BLaER1 treated with 17β-estradiol and CSF1 and Interleukin-3, amounts not matched to agents 10 nM and 100 nM (cell line): ENCODE measurements at regions not wholly inside any gene's neighbourhood (a gene's known extent, or its start where the extent isn't known, plus 50 kb on each side); places are given as distances from the start of the nearest gene placed in this dataset.

Experiments used
- H3K27ac ChIP-seq, 11 experiments: shearing (Covaris generic); formaldehyde crosslinking; 2 replicates each; pipeline ENCODE4 v1.8.1; 2022
- H3K27me3 ChIP-seq, 11 experiments: shearing (Covaris generic); formaldehyde crosslinking; 2 replicates each; pipeline ENCODE4 v1.8.1; 2022
- H3K36me3 ChIP-seq, 11 experiments: shearing (Covaris generic); formaldehyde crosslinking; 2 replicates each; pipeline ENCODE4 v1.8.1; 2022
- H3K4me1 ChIP-seq, 10 experiments: shearing (Covaris generic); formaldehyde crosslinking; 2 replicates each; pipeline ENCODE4 v1.8.1; 2022
- H3K4me2 ChIP-seq, 11 experiments: shearing (Covaris generic); formaldehyde crosslinking; 2 replicates each; pipeline ENCODE4 v1.8.1; 2022
- H3K4me3 ChIP-seq, 10 experiments: shearing (Covaris generic); formaldehyde crosslinking; 2 replicates each; pipeline ENCODE4 v1.8.1; 2022
- H3K9ac ChIP-seq, 11 experiments: shearing (Covaris generic); formaldehyde crosslinking; 2 replicates each; pipeline ENCODE4 v1.8.1; 2022
- H3K9me3 ChIP-seq, 11 experiments: shearing (Covaris generic); formaldehyde crosslinking; replicated peaks in 1 of 11; 2 replicates each; pipeline ENCODE4 v1.8.1; 2022
- H4K20me1 ChIP-seq, 11 experiments: shearing (Covaris generic); formaldehyde crosslinking; 2 replicates each; pipeline ENCODE4 v1.8.1; 2022
- Cebpa-rat ChIP-seq, 11 experiments: shearing (Covaris generic); IDR thresholded peaks; 2 replicates each; pipeline ENCODE4 v1.8.1; 2022

GRCh38 chr10:62548686-62549085 is 174.5 kb downstream of the ZNF365 start:
- TF ChIP-seq Cebpa-rat (IDR thresholded peaks at IDR 0.05) = no peak
- H3K9ac ChIP-seq = no peak overlapping the region
- H3K36me3 ChIP-seq = no peaks in the 10 kb centered on the region; a peak in 1 of 22 replicates
- H3K27ac ChIP-seq = no peak overlapping the region
- H3K4me2 ChIP-seq = peak overlapping the region in 1 of 11 experiments; percentile 18; a peak in 1 of 22 replicates
- no peaks in the 10 kb centered on the region for H3K27me3 ChIP-seq
- peaks cover 0 to 7% (median 0%) of the 10 kb centered on the region in 11 experiments; a peak in 1 of 22 replicates for H3K9me3 ChIP-seq
- no peaks in the 10 kb centered on the region for H4K20me1 ChIP-seq
- no peak overlapping the region for H3K4me3 ChIP-seq
- H3K4me1 ChIP-seq = peaks cover 0 to 50% (median 9%) of the 10 kb centered on the region in 10 experiments; a peak in 11 of 20 replicates

DNA sequence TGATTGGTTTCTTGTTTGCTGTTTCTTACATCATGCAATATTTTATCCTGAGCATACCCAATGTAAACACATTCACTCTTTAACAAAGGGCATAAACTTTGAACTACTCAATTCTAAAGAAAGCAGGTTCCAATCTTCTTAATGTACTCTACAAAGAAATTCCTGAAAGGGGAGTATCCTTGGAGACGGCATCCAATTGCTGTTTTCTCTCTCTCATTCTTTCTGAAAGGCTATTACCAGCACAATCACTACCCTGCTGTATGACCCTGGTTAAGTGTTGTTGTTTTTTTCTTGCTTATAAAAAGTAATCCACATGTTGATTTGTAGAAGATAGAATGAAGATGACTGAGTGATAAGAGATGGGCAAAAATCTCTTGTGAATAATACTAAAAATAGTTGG is 176.0 kb downstream of the ZNF365 start:
- Histone ChIP-seq H3K27me3 (no peaks in the 10 kb centered on the region), H3K4me1 (peaks cover 0 to 35% (median 6%) of the 10 kb centered on the region in 10 experiments; a peak in 11 of 20 replicates), H3K9ac (no peak overlapping the region), H4K20me1 (no peaks in the 10 kb centered on the region), H3K36me3 (no peaks in the 10 kb centered on the region; a peak in 1 of 22 replicates), H3K4me2 (no peak overlapping the region), H3K27ac (no peak overlapping the region), H3K4me3 (no peak overlapping the region), H3K9me3 (peaks cover 0 to 7% (median 0%) of the 10 kb centered on the region in 11 experiments; a peak in 1 of 22 replicates)
- no peak for TF ChIP-seq Cebpa-rat (IDR thresholded peaks at IDR 0.05)

- no peak overlapping the region for H3K27ac ChIP-seq
These were observed 180.5 kb downstream of the ZNF365 start for GRCh38 chr10:62554632-62555199.

DNA sequence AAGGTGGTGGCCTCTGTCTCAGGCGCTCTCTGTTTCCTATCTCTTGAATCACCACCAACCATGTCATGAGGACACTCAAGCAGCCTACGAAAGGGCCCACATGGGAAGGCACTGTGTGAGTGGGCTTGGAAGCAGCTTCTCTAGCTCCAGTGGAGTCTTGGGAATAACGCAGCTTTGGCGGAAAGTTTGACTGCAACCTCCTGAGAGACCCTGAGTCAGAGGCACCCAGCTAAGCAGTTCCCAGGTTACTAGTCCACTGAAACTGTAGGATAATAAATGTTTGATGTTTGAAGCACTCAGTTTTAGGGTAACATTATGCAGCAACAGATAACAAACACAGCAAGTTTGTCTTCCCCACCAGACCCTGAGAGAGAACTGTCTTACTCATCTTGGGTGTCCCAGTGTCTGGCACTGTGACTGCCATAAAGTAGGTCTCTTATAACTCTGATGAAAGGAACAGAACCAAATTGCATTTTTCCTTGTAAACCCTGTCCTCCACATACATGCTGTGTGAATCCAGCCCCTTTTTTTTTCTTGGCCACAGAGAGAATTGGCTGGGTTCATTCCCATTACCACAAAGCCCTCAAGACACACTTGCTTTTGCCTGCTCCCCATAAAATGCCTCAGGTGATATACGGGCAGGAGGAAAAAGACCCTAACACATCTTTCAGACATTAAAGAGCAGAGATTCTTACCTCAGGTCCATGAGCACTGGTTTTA is 185.5 kb downstream of the ZNF365 start:
- no peaks in the 10 kb centered on the region for H3K9me3 ChIP-seq
- no peak overlapping the region for H3K27ac ChIP-seq
- no peak overlapping the region for H3K4me2 ChIP-seq
- no peak for TF ChIP-seq Cebpa-rat (IDR thresholded peaks at IDR 0.05)
- no peaks in the 10 kb centered on the region for H4K20me1 ChIP-seq
- 0 out of 20 replicates have a peak, but pooled peaks cover 0 to 5% (median 0%) of the 10 kb centered on the region in 10 experiments for H3K4me1 ChIP-seq
- H3K4me3 ChIP-seq = no peak overlapping the region
- H3K9ac ChIP-seq = no peak overlapping the region
- no peaks in the 10 kb centered on the region for H3K36me3 ChIP-seq
- H3K27me3 ChIP-seq = no peaks in the 10 kb centered on the region

More at GRCh38 chr10:62554632-62555199, 180.5 kb downstream of the ZNF365 start:
- no peaks in the 10 kb centered on the region for H3K9me3 ChIP-seq
- no peaks in the 10 kb centered on the region for H4K20me1 ChIP-seq
- no peak for TF ChIP-seq Cebpa-rat (IDR thresholded peaks at IDR 0.05)
- no peaks in the 10 kb centered on the region for H3K27me3 ChIP-seq
- no peak overlapping the region for H3K4me3 ChIP-seq
- H3K9ac ChIP-seq = no peak overlapping the region
- H3K4me1 ChIP-seq = no peaks in the 10 kb centered on the region
- H3K36me3 ChIP-seq = no peaks in the 10 kb centered on the region; a peak in 1 of 22 replicates
- no peak overlapping the region for H3K4me2 ChIP-seq

GRCh38 chr10:62560201-62560819 is 186.1 kb downstream of the ZNF365 start:
- TF ChIP-seq Cebpa-rat (IDR thresholded peaks at IDR 0.05) = no peak
- H3K27me3 ChIP-seq = no peaks in the 10 kb centered on the region
- no peaks in the 10 kb centered on the region for H4K20me1 ChIP-seq
- H3K4me3 ChIP-seq = no peak overlapping the region
- H3K9me3 ChIP-seq = no peaks in the 10 kb centered on the region
- no peak overlapping the region for H3K9ac ChIP-seq
- no peaks in the 10 kb centered on the region for H3K36me3 ChIP-seq
- no peak overlapping the region for H3K4me2 ChIP-seq
- 0 out of 20 replicates have a peak, but pooled peaks cover 0 to 5% (median 0%) of the 10 kb centered on the region in 10 experiments for H3K4me1 ChIP-seq
- H3K27ac ChIP-seq = no peak overlapping the region

- no peak overlapping the region for H3K9ac ChIP-seq
- H3K9me3 ChIP-seq = no peaks in the 10 kb centered on the region
- 0 out of 20 replicates have a peak, but pooled peaks cover 0 to 5% (median 0%) of the 10 kb centered on the region in 10 experiments for H3K4me1 ChIP-seq
- TF ChIP-seq Cebpa-rat (IDR thresholded peaks at IDR 0.05) = no peak
- H4K20me1 ChIP-seq = no peaks in the 10 kb centered on the region
- H3K4me2 ChIP-seq = no peak overlapping the region
- no peaks in the 10 kb centered on the region for H3K36me3 ChIP-seq
- no peaks in the 10 kb centered on the region for H3K27me3 ChIP-seq
- H3K4me3 ChIP-seq = no peak overlapping the region
- H3K27ac ChIP-seq = no peak overlapping the region
These were observed 187.0 kb downstream of the ZNF365 start for GRCh38 chr10:62561151-62561550.

GRCh38 chr10:62562101-62562500 is 187.9 kb downstream of the ZNF365 start:
- no peak overlapping the region for H3K4me3 ChIP-seq
- H3K9ac ChIP-seq = no peak overlapping the region
- no peak for TF ChIP-seq Cebpa-rat (IDR thresholded peaks at IDR 0.05)
- 0 out of 20 replicates have a peak, but pooled peaks cover 0 to 5% (median 0%) of the 10 kb centered on the region in 10 experiments for H3K4me1 ChIP-seq
- H3K9me3 ChIP-seq = no peaks in the 10 kb centered on the region
- H4K20me1 ChIP-seq = no peaks in the 10 kb centered on the region
- no peak overlapping the region for H3K27ac ChIP-seq
- no peak overlapping the region for H3K4me2 ChIP-seq
- H3K36me3 ChIP-seq = no peaks in the 10 kb centered on the region
- H3K27me3 ChIP-seq = no peaks in the 10 kb centered on the region

DNA sequence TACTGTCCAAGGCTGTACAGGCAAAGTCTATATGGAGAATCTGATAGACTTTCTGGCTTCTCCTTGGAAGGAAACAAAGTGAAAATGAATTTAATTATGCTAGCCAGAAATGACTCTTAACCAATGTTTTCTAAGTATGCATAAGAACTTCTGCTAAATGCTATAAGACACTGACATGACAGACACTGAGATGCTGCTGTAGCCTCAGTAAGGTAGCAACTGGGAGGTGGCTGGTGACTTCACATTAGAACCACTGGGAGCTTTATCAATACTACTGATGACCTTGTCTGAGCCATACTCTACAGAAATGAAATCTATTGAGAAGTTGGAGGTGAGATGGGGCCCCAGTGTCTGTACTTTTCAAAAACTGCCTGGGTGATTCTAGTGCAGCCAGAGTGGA is 188.6 kb downstream of the ZNF365 start:
- Histone ChIP-seq H3K4me2 (no peak overlapping the region), H3K27me3 (no peaks in the 10 kb centered on the region), H3K4me3 (no peak overlapping the region), H3K27ac (no peak overlapping the region), H3K36me3 (no peaks in the 10 kb centered on the region), H4K20me1 (no peaks in the 10 kb centered on the region), H3K4me1 (0 out of 20 replicates have a peak, but pooled peaks cover 0 to 5% (median 0%) of the 10 kb centered on the region in 10 experiments), H3K9ac (no peak overlapping the region), H3K9me3 (no peaks in the 10 kb centered on the region)
- TF ChIP-seq Cebpa-rat (IDR thresholded peaks at IDR 0.05) = no peak

DNA sequence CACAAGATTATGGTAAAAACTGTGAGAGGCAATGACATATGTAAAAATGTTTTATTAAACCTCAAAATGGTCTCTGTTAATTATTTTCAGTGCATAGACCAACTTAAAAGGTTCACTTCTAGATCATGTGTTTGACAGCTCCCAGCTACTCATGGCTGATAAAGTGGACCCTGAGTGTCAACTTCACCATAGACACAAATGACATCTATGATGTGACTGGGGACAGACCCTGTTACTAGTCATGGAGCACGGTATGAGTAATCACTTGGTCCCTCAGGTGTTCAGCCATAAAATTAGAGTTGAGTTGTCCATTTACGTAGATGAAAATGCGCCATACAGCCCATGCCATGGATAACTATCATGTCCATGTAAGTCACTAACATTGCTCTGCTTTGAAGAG is 199.8 kb downstream of the ZNF365 start:
- TF ChIP-seq Cebpa-rat (IDR thresholded peaks at IDR 0.05) = no peak
- Histone ChIP-seq H4K20me1 (no peaks in the 10 kb centered on the region), H3K4me3 (no peak overlapping the region), H3K4me1 (peaks cover 0 to 13% (median 0%) of the 10 kb centered on the region in 10 experiments; a peak in 2 of 20 replicates), H3K36me3 (no peaks in the 10 kb centered on the region), H3K27ac (no peak overlapping the region), H3K9ac (no peak overlapping the region), H3K9me3 (no peaks in the 10 kb centered on the region), H3K4me2 (no peak overlapping the region), H3K27me3 (no peaks in the 10 kb centered on the region)
